GM12872 (cell line): ENCODE measurements at regions not wholly inside any gene's neighbourhood (a gene's known extent, or its start where the extent isn't known, plus 50 kb on each side); places are given as distances from the start of the nearest gene placed in this dataset.

Experiments used
- TF ChIP-seq, protein P1 (sequence below): IDR thresholded peaks from 3 replicates; pipeline ENCODE4 v1.5.1; 2011; ENCODE audit warnings: low read depth, mild to moderate bottlenecking, low read length, moderate library complexity; ENCODE audit not compliant: insufficient read depth

DNA sequence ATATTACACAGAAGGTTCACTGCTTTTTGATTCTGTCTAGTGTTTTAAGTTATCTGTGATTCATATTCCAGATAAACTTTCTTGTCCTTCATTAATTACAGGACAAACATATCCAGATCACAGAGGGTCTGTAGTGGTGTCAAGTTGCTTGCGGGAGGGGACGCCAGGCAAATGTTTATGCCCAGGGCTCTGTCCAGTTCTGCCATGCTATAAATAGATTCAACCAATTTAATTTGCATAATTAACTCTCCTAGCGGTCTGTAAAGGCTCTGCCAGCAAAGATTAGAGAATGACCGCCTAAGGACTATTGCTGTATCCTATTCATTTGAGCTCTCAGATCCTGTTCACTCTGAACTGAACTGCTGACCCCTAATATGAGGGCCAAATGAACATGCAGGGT lies 59.7 kb upstream of the TRPC4 start:
- TF ChIP-seq, protein P1, sequence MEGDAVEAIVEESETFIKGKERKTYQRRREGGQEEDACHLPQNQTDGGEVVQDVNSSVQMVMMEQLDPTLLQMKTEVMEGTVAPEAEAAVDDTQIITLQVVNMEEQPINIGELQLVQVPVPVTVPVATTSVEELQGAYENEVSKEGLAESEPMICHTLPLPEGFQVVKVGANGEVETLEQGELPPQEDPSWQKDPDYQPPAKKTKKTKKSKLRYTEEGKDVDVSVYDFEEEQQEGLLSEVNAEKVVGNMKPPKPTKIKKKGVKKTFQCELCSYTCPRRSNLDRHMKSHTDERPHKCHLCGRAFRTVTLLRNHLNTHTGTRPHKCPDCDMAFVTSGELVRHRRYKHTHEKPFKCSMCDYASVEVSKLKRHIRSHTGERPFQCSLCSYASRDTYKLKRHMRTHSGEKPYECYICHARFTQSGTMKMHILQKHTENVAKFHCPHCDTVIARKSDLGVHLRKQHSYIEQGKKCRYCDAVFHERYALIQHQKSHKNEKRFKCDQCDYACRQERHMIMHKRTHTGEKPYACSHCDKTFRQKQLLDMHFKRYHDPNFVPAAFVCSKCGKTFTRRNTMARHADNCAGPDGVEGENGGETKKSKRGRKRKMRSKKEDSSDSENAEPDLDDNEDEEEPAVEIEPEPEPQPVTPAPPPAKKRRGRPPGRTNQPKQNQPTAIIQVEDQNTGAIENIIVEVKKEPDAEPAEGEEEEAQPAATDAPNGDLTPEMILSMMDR = no peak

DNA sequence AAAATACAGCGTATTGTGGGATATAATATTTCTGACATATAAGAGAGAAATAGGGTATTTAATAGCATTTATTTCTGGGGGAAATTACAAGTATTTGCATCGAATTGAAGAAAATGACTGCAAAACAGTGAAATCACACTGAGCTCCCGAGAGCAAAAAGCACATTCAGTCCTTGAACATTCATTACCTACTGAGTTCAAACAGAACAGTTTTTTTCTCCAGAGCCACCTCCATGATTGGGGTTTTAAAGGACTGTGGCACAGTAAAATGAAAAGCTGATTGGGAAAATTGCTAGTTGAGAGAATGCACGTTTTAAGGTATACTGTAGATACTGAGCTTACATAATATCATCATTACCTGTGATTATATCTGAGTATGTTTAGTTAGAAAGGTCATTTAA lies 58.0 kb upstream of the TRPC4 start:
- TF ChIP-seq, protein P1 = no peak

DNA sequence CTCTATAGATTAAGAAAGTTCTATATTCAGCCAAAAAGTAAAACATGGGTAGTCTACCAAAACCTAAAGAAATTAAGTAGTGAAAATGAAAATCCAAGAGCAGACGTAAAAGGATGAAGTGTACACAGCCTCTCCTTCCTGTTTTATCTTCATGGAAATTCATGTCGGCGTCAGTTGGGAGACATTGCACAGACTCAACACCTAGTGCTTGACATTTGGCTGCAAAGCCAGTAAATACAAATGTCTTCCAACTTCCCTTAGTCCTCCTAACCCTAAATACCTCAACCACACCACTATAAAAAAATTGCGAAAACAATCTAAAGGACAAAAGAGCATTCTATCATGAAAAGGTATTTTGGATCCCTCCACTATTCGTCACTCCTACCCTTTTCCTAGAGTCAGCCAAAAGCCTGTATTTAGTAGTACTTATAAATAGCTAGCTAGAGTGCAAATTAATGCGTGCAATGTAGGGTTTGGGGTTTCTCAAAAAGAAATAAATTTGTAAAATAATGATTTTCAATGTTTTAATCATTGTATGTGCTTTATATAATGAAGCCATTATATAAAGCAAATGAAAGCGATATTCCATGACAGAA lies 56.4 kb upstream of the TRPC4 start:
- TF ChIP-seq, protein P1 = no peak

DNA sequence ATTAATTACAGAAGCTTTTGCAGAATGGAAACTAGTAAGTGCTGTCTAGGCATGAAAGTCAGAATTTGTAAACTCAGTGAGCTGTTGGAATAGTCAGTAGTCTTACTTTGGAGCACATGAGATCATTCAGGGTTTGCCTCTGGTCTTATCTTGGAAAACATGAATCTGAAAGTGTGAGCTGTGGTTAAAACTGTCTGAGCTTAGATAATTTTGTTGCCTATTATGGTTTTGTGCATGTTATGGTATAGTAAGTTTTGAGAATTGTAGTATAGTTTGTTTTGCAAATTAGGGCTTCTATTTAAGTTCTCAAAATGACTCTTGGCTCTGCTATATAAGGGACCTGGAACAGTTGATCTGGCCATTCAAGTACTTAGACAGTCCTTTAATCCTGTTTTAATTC lies 53.7 kb upstream of the TRPC4 start:
- TF ChIP-seq, protein P1 = no peak

- TF ChIP-seq, protein P1 = no peak
Measured at GRCh38 chr13:37919329-37919880, 49.8 kb upstream of the TRPC4 start.
